ENCODE measurements at regions not wholly inside any gene's neighbourhood (a gene's known extent, or its start where the extent isn't known, plus 50 kb on each side); places are given as distances from the start of the nearest gene placed in this dataset.

- Histone ChIP-seq H4K5ac (ENCODE audit: insufficient read length, low read depth, low read length) (no peak overlapping the region), H3K18ac (ENCODE audit: extremely low read depth, low read length) (no peak overlapping the region), H2BK20ac (ENCODE audit: low read length) (no peak overlapping the region), H3K56ac (replicated peaks; ENCODE audit: insufficient read length, low read depth, low read length) (no peak overlapping the region), H4K8ac (ENCODE audit: extremely low read depth, insufficient read depth, low read length) (no peak overlapping the region), H2BK15ac (ENCODE audit: low read length) (no peak overlapping the region), H3K4ac (replicated peaks; ENCODE audit: insufficient read length, low read depth, low read length) (no peak overlapping the region), H4K20me1 (replicated peaks in 1 of 2; ENCODE audit: control insufficient read depth in 1 of 2, insufficient read depth in 2 of 2, low read length in 2 of 2) (no peaks in the 10 kb centered on the region), H3K27ac (ENCODE audit: low read depth, low read length) (no peak overlapping the region), H2AK5ac (ENCODE audit: low read depth, low read length) (no peak overlapping the region), H2AFZ (ENCODE audit: low read length) (no peak overlapping the region), H2BK12ac (ENCODE audit: low read depth, low read length) (no peak overlapping the region), H3K79me2 (ENCODE audit: control insufficient read depth in 1 of 2, insufficient read depth in 2 of 2, low read length in 2 of 2) (no peaks in the 10 kb centered on the region), H2BK120ac (replicated peaks; ENCODE audit: low read depth, low read length) (no peak overlapping the region), H4K91ac (replicated peaks; ENCODE audit: insufficient read length, low read length) (no peak overlapping the region), H3K4me2 (ENCODE audit: insufficient read depth in 1 of 2, low read depth in 2 of 2, low read length in 2 of 2) (no peak overlapping the region), H3K23me2 (ENCODE audit: low read depth, low read length) (no peaks in the 10 kb centered on the region), H2BK5ac (ENCODE audit: low read depth, low read length) (no peak overlapping the region), H3K23ac (ENCODE audit: insufficient read length) (no peak overlapping the region), H3K79me1 (ENCODE audit: low read depth, low read length) (no peaks in the 10 kb centered on the region), H3K14ac (ENCODE audit: insufficient read length) (no peak overlapping the region), H3K4me3 (ENCODE audit: extremely low read depth in 1 of 4, insufficient read depth in 2 of 4, low read depth in 3 of 4, low read length in 4 of 4) (no peak overlapping the region), H3K9me3 (ENCODE audit: insufficient read depth in 2 of 2, low read depth in 1 of 2, low read length in 1 of 2) (no peaks in the 10 kb centered on the region), H3K4me1 (replicated peaks in 1 of 4; ENCODE audit: control insufficient read depth in 3 of 4, insufficient read depth in 4 of 4, low read length in 3 of 4) (no peaks in the 10 kb centered on the region), H3K36me3 (ENCODE audit: control insufficient read depth in 2 of 4, insufficient read depth in 4 of 4, low read length in 3 of 4) (no peaks in the 10 kb centered on the region), H3K27me3 (replicated peaks in 1 of 4; ENCODE audit: control insufficient read depth in 3 of 4, extremely low read depth in 1 of 4, insufficient read depth in 3 of 4, low read length in 3 of 4) (no peaks in the 10 kb centered on the region), H3K9ac (replicated peaks in 1 of 4; ENCODE audit: extremely low read depth in 1 of 4, low read depth in 3 of 4, low read length in 3 of 4) (no peak overlapping the region)
- TF ChIP-seq ATF3 (IDR thresholded peaks at IDR 0.05; ENCODE audit: insufficient read depth, low read depth, low read length) (no peak), PHF8 (conservative IDR thresholded peaks at IDR 0.05; ENCODE audit: low read depth, low read length) (no peak), EP300 (IDR thresholded peaks at IDR 0.05; ENCODE audit: borderline replicate concordance in 1 of 2, low read depth in 2 of 2, low read length in 2 of 2) (no peak), TAF7 (optimal IDR thresholded peaks at IDR 0.05; ENCODE audit: borderline replicate concordance, low read depth, low read length) (no peak), CEBPB (IDR thresholded peaks at IDR 0.05; ENCODE audit: low read depth, low read length) (no peak), SIX5 (IDR thresholded peaks at IDR 0.05; ENCODE audit: low read depth, low read length) (no peak), KDM4A (IDR thresholded peaks at IDR 0.05; ENCODE audit: low read depth, low read length, severe bottlenecking) (no peak), CBX8 (IDR thresholded peaks at IDR 0.05; ENCODE audit: borderline replicate concordance, low read depth, low read length) (no peak), POLR2AphosphoS5 (IDR thresholded peaks at IDR 0.05; ENCODE audit: low read depth, low read length) (no peak), RFX5 (IDR thresholded peaks at IDR 0.05; ENCODE audit: borderline replicate concordance, low read depth, low read length) (no peak), USF2 (IDR thresholded peaks at IDR 0.05; ENCODE audit: low read length) (no peak), MAX (IDR thresholded peaks at IDR 0.05) (no peak)
- ChIA-PET POLR2A (ENCODE audit: partially characterized antibody) (no interaction called here), CTCF (ENCODE audit: partially characterized antibody) (no interaction called here)
- 96% methylated on average over 1 of the region's 1 CpG; no CpG with 5 or more reads in 1 of the 2 experiments for WGBS, 2 experiments (ENCODE audit: extremely low coverage in 1 of 2, insufficient coverage in 1 of 2, insufficient read length in 1 of 2, insufficient replicate concordance in 2 of 2, low coverage in 1 of 2, low lambda C conversion rate in 2 of 2, missing lambda C conversion rate in 1 of 2)
- FAIRE-seq = no peak
- no peak for DNase-seq (ENCODE audit: low read depth in 1 of 2, low spot score in 2 of 2)
These were observed 50.2 kb upstream of the IZUMO1R start for GRCh38 chr11:94254214-94254613.
